ENCODE measurements at regions not wholly inside any gene's neighbourhood (a gene's known extent, or its start where the extent isn't known, plus 50 kb on each side); places are given as distances from the start of the nearest gene placed in this dataset.

DNA sequence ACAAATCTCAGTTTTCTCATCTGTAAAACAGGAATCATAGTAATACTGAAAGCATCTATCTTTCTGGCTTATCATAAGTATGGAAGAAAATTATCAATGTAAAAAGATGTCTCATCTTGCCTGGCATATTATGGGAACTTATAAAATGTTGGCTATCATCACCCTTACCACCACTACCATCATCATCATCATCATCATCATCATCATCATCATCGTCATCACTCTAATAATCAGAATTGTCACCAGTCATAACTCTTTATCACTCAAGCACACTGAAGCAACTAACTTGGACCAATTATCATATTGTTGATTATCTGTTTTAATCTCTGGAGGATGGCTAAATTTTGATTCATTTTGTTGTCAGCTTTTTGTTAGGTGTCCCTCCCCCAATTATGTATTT is 825.4 kb downstream of the SORCS3 start:
- no peak overlapping the region for H3K27ac ChIP-seq

DNA sequence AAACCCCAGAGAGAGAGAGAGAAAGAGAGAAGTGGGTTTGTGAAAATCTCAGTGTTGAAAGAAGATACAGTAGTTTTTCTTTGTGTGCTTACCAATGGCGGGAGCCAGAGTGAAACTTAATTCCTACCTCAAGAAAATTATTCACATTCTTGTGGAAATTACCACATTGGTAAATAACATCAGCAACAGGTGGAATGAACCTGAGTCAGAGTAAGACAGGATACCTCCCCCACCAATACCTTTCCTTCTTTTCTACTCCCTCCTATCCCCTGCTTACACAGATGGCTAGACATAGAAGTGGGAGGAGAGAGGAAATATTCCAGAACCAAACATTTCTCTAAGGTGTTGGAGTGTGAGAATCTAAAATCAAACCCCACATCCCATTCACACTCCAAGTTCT is 793.9 kb downstream of the SORCS3 start:
- no peak overlapping the region for H3K27ac ChIP-seq
- TF ChIP-seq, protein P1, sequence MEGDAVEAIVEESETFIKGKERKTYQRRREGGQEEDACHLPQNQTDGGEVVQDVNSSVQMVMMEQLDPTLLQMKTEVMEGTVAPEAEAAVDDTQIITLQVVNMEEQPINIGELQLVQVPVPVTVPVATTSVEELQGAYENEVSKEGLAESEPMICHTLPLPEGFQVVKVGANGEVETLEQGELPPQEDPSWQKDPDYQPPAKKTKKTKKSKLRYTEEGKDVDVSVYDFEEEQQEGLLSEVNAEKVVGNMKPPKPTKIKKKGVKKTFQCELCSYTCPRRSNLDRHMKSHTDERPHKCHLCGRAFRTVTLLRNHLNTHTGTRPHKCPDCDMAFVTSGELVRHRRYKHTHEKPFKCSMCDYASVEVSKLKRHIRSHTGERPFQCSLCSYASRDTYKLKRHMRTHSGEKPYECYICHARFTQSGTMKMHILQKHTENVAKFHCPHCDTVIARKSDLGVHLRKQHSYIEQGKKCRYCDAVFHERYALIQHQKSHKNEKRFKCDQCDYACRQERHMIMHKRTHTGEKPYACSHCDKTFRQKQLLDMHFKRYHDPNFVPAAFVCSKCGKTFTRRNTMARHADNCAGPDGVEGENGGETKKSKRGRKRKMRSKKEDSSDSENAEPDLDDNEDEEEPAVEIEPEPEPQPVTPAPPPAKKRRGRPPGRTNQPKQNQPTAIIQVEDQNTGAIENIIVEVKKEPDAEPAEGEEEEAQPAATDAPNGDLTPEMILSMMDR (IDR thresholded peaks at IDR 0.05), result no peak
- TF ChIP-seq ZFX (IDR thresholded peaks at IDR 0.05; ENCODE audit: borderline replicate concordance), result no peak

More for the DNA sequence above, 825.4 kb downstream of the SORCS3 start:
- no peak for TF ChIP-seq ZFX (IDR thresholded peaks at IDR 0.05; ENCODE audit: borderline replicate concordance)
- TF ChIP-seq, protein P1 (IDR thresholded peaks at IDR 0.05), result no peak

DNA sequence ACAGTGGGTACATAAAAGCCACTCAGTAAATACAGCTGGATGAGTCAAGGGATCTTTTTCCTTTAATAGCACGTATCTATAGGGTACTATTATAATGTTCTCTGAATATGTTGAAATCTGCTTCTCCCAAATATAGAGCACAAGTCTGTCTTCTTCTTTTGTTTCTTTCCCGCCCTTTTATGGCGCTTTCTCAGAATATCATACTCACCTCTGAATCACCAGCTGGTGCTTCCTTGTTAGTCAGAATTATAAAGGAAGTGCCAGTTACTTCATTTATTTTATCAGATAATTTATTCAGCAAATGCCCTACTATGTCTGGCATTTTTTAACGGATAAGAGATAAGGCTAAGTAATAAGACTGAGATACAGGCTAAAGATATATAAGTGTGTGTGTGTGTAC is 772.9 kb downstream of the SORCS3 start:
- no peak overlapping the region for H3K27ac ChIP-seq
- TF ChIP-seq, protein P1 (IDR thresholded peaks at IDR 0.05), result no peak
- no peak for TF ChIP-seq ZFX (IDR thresholded peaks at IDR 0.05; ENCODE audit: borderline replicate concordance)

DNA sequence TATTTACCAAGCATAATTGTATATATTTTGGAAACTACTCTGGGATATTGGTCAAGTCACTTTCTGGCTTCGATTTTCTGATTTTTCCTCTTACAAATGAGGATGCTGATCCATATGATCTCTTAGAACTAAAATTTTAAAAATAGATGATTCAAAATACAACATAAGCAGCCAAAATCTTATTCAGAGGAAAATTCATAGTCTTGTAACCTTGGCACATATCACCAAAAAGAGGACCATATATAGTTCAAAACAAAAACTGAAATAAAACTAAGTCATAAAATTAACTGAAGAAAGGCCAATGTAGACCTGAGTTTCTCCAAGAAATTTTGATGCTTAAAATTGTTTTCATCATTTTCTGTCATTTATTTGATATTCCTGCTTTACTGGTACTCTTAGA is 768.3 kb downstream of the SORCS3 start:
- TF ChIP-seq ZFX (IDR thresholded peaks at IDR 0.05; ENCODE audit: borderline replicate concordance), result no peak
- TF ChIP-seq, protein P1 (IDR thresholded peaks at IDR 0.05), result no peak
- no peak overlapping the region for H3K27ac ChIP-seq

DNA sequence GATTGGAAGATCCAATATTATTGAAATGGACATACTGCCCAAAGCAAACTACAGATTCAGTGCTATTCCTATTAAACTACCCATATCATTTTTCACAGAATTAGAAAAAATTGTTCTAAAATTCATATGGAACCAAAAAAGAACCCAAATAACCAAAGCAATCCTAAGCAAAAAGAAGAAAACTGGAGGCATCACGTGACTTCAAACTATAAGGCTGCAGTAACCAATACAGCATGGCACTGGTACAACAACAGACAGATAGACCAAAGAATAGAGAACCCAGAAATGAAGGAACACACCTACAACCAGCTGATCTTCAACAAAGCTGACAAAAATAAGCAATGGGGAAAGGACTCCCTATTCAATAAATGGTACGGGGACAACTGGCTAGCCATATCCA is 765.4 kb downstream of the SORCS3 start:
- TF ChIP-seq ZFX (IDR thresholded peaks at IDR 0.05; ENCODE audit: borderline replicate concordance), result no peak
- TF ChIP-seq, protein P1 (IDR thresholded peaks at IDR 0.05), result no peak

DNA sequence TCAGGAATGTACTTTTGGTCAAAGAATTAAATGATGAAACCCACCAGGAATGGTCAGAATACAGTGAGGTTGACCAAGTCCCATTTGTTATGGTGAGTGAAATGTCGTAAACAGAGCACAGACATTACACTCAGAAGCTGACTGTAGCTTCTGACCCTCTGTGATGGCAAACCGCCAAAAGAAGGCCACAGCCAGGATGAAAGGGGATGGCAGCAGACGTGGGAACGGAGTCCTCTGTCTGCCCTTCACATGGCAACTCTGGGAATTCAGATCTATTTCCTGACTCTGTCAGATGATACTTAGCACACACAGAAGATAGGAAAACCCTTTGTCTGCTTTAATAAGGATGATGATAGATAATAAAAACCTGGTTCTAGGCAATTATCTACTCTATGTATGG is 757.1 kb downstream of the SORCS3 start:
- TF ChIP-seq, protein P1 (IDR thresholded peaks at IDR 0.05), result no peak
- no peak for TF ChIP-seq ZFX (IDR thresholded peaks at IDR 0.05; ENCODE audit: borderline replicate concordance)
- no peak overlapping the region for H3K27ac ChIP-seq

More for the DNA sequence above, 765.4 kb downstream of the SORCS3 start:
- H3K27ac ChIP-seq, result no peak overlapping the region

DNA sequence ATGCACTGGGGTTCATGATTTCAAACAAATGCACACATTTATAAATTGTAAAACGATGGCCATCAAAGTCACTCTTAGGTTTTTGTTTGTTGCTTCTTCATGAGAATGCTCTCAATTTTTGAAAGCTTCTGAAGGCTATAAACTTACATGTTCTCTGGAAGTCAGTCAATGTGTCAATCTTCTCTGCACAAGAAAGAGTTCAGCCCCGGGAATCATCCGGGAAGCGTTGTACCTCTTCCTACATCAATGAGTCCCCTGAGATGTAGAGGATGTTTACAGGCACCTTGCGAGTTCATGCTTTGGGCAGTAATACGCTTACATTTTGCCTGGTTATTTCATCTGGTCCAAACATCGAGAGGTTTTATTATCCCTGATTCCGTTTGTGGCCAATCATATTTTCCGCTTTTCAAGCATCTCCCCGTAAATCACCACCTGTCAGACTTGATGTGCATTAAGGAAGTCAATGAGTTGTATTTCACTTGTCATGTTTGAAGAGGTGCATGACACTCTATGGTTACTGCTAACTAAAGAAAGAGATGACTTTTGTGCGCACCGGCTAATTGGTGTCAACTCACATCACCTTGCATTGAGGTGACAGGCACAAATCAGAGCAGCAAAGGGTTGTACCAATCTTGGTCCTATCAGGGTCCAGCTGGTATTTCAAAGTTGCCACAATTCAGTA is 750.7 kb downstream of the SORCS3 start:
- TF ChIP-seq ZFX (IDR thresholded peaks at IDR 0.05; ENCODE audit: borderline replicate concordance), result no peak
- TF ChIP-seq, protein P1 (IDR thresholded peaks at IDR 0.05), result no peak

More for the DNA sequence above, 750.7 kb downstream of the SORCS3 start:
- no peak overlapping the region for H3K27ac ChIP-seq

Measured in 22Rv1 (cell line).